Type B pancreatic cell (in vitro differentiated cells): ENCODE measurements at regions not wholly inside any gene's neighbourhood (a gene's known extent, or its start where the extent isn't known, plus 50 kb on each side); places are given as distances from the start of the nearest gene placed in this dataset.

Experiments
- DNase-seq: peaks from one replicate; pipeline ENCODE4 v3.0.0; 2021; ENCODE audit warnings: mixed read lengths; ENCODE audit not compliant: unreplicated experiment; ENCODE audit errors: extremely low spot score
- H3K27ac Mint-ChIP-seq: 2 replicates; pipeline ENCODE4 v1.8.0; 2021; ENCODE audit warnings: mild to moderate bottlenecking, mixed read lengths
- H3K27me3 Mint-ChIP-seq: 2 replicates; pipeline ENCODE4 v1.8.0; 2021; ENCODE audit warnings: mixed read lengths
- H3K36me3 Mint-ChIP-seq: 2 replicates; pipeline ENCODE4 v1.8.0; 2021; ENCODE audit warnings: mixed read lengths
- H3K4me1 Mint-ChIP-seq: one replicate; pipeline ENCODE4 v1.8.0; 2021; ENCODE audit warnings: mixed read lengths; ENCODE audit not compliant: unreplicated experiment
- H3K4me3 Mint-ChIP-seq: 2 replicates; pipeline ENCODE4 v1.8.0; 2021; ENCODE audit warnings: mild to moderate bottlenecking, mixed read lengths
- H3K9me3 Mint-ChIP-seq: 2 replicates; pipeline ENCODE4 v1.8.0; 2021; ENCODE audit warnings: mixed read lengths
- TF ChIP-seq, protein P1 (sequence below): fragments of 200-600 bp; sonication (generic); conservative IDR thresholded peaks from 2 replicates; pipeline ENCODE4 v1.5.0; 2021; ENCODE audit warnings: antibody characterized with exemption, mild to moderate bottlenecking

GRCh38 chr12:125684968-125685790 is 619.9 kb downstream of the AACS start:
- Mint-ChIP-seq H3K27me3 (peaks cover 50% of the 10 kb centered on the region), H3K36me3 (no peaks in the 10 kb centered on the region), H3K27ac (peak overlapping the region; percentile 62), H3K4me1 (peaks cover 19% of the 10 kb centered on the region), H3K4me3 (no peak overlapping the region), H3K9me3 (no peaks in the 10 kb centered on the region)
- TF ChIP-seq, protein P1, sequence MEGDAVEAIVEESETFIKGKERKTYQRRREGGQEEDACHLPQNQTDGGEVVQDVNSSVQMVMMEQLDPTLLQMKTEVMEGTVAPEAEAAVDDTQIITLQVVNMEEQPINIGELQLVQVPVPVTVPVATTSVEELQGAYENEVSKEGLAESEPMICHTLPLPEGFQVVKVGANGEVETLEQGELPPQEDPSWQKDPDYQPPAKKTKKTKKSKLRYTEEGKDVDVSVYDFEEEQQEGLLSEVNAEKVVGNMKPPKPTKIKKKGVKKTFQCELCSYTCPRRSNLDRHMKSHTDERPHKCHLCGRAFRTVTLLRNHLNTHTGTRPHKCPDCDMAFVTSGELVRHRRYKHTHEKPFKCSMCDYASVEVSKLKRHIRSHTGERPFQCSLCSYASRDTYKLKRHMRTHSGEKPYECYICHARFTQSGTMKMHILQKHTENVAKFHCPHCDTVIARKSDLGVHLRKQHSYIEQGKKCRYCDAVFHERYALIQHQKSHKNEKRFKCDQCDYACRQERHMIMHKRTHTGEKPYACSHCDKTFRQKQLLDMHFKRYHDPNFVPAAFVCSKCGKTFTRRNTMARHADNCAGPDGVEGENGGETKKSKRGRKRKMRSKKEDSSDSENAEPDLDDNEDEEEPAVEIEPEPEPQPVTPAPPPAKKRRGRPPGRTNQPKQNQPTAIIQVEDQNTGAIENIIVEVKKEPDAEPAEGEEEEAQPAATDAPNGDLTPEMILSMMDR = no peak
- DNase-seq = no peak

GRCh38 chr12:125685915-125686314 is 620.7 kb downstream of the AACS start:
- Mint-ChIP-seq H3K27ac (peak overlapping the region; percentile 62), H3K36me3 (no peaks in the 10 kb centered on the region), H3K4me1 (peaks cover 19% of the 10 kb centered on the region), H3K4me3 (no peak overlapping the region), H3K27me3 (peaks cover 48% of the 10 kb centered on the region), H3K9me3 (no peaks in the 10 kb centered on the region)
- TF ChIP-seq, protein P1 = no peak
- no peak for DNase-seq

DNA sequence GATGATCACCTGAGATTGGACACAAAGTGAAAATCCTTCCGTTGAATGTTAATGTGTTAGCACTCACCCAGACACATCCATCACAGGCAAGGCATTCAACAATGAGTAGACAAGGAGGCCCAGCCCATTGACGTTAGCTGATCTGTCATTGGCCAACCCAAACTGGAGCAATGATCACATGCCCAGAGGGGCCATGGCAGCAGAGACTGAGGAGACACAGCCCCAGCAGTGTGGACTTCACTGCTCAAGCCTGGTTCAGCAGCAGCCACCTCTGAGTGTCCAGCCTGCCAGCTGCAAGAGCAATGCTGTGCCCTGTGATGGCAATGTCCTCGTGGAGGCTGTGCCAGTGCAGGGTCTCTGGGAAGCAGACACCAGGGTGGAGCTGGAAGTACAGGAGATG is 622.2 kb downstream of the AACS start:
- no peaks in the 10 kb centered on the region for H3K36me3 Mint-ChIP-seq
- DNase-seq = no peak
- TF ChIP-seq, protein P1 = no peak
- H3K27ac Mint-ChIP-seq = no peak overlapping the region
- H3K27me3 Mint-ChIP-seq = peaks cover 38% of the 10 kb centered on the region
- peaks cover 19% of the 10 kb centered on the region for H3K4me1 Mint-ChIP-seq
- no peaks in the 10 kb centered on the region for H3K9me3 Mint-ChIP-seq
- H3K4me3 Mint-ChIP-seq = no peak overlapping the region

- Mint-ChIP-seq H3K9me3 (no peaks in the 10 kb centered on the region), H3K27ac (no peak overlapping the region), H3K36me3 (no peaks in the 10 kb centered on the region), H3K4me1 (peaks cover 19% of the 10 kb centered on the region), H3K27me3 (peaks cover 35% of the 10 kb centered on the region), H3K4me3 (no peak overlapping the region)
- DNase-seq = no peak
- TF ChIP-seq, protein P1 = no peak
These were observed 622.6 kb downstream of the AACS start for GRCh38 chr12:125687820-125688219.

DNA sequence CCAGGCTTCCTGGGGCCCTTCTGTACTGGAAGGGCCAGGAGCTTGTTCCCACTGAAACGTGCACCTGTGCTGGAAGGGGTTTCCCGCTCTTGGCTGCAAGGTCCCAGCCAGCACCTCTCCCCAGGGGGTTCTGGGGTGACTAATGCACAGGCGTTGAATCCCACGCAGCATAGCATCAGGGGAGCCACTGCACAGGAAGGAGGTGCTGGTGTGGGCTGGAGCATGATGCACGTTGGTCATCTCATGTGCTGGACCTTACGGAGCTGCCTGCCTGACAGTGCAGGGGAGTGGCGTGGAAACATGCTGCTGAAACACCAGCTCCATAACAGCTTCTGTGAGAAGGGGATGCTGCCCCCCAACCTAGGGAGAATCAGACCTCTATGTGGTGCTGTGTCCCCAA is 623.0 kb downstream of the AACS start:
- peaks cover 19% of the 10 kb centered on the region for H3K4me1 Mint-ChIP-seq
- no peaks in the 10 kb centered on the region for H3K9me3 Mint-ChIP-seq
- no peak overlapping the region for H3K4me3 Mint-ChIP-seq
- no peak for DNase-seq
- H3K27me3 Mint-ChIP-seq = peaks cover 34% of the 10 kb centered on the region
- H3K36me3 Mint-ChIP-seq = no peaks in the 10 kb centered on the region
- no peak overlapping the region for H3K27ac Mint-ChIP-seq
- TF ChIP-seq, protein P1 = no peak
